Loucy (cell line): ENCODE measurements at regions not wholly inside any gene's neighbourhood (a gene's known extent, or its start where the extent isn't known, plus 50 kb on each side); places are given as distances from the start of the nearest gene placed in this dataset.

Experiments used
- EZH2phosphoT487 ChIP-seq: fragments of 200-600 bp; IDR thresholded peaks from 2 replicates; pipeline ENCODE4 v1.6.1; 2018; ENCODE audit warnings: antibody characterized with exemption, mild to moderate bottlenecking, moderate library complexity, borderline replicate concordance
- TF ChIP-seq, protein P1 (sequence below): fragments of 200-600 bp; sonication (generic); conservative IDR thresholded peaks from 2 replicates; pipeline ENCODE4 v1.5.1; 2014; ENCODE audit warnings: mild to moderate bottlenecking, antibody characterized with exemption, low read length

DNA sequence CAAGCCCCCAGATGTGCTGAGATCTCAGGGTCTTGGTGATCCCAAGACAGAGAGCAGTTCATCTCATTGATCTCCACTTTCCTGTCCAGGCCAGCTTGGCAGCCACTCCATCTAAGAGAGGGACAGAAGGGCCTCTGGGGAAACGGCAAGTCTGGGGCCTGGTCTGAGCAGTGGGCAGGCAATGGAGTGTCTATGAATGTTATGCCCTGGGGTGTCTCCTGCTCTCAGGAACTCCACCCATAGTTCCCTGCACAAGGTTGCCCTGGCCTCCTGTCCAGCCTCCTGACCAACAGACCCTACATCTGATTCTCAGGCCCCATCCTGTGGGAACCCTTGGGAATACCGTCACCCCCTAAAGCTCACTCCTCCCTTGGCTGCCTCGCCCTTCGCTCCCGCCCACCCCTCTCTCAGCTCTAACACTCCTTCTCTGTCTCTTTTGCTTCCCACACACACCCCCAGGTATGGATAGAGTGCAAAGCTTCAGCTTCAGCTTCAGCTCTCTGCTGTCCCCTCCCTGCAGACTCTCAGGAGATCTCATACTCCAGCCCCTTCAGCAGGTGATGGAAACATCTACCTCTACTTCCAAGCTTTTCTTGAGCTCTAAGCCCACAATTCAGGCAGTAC lies 83.0 kb downstream of the HIF1AN start:
- TF ChIP-seq, protein P1, sequence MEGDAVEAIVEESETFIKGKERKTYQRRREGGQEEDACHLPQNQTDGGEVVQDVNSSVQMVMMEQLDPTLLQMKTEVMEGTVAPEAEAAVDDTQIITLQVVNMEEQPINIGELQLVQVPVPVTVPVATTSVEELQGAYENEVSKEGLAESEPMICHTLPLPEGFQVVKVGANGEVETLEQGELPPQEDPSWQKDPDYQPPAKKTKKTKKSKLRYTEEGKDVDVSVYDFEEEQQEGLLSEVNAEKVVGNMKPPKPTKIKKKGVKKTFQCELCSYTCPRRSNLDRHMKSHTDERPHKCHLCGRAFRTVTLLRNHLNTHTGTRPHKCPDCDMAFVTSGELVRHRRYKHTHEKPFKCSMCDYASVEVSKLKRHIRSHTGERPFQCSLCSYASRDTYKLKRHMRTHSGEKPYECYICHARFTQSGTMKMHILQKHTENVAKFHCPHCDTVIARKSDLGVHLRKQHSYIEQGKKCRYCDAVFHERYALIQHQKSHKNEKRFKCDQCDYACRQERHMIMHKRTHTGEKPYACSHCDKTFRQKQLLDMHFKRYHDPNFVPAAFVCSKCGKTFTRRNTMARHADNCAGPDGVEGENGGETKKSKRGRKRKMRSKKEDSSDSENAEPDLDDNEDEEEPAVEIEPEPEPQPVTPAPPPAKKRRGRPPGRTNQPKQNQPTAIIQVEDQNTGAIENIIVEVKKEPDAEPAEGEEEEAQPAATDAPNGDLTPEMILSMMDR = no peak
- no peak for TF ChIP-seq EZH2phosphoT487
